WTC11 (cell line): ENCODE measurements at regions not wholly inside any gene's neighbourhood (a gene's known extent, or its start where the extent isn't known, plus 50 kb on each side); places are given as distances from the start of the nearest gene placed in this dataset.
A peak's percentile ranks its signal among the peaks of the same experiment; 100 is the strongest.

Source experiments
- ATAC-seq: fragments of 200-7000 bp; cut with Tn5 transposase; 2 replicates; pipeline ENCODE4 v1.10.0; 2021; ENCODE audit warnings: mild to moderate bottlenecking, moderate library complexity
- CTCF ChIA-PET: fragments of 300-600 bp; sonication (Branson Sonifier 250); formaldehyde crosslinking; loops from one replicate; lab custom pipeline; 2021; ENCODE audit warnings: antibody characterized with exemption; lab: Charles Lee
- POLR2A ChIA-PET: fragments of 350-600 bp; sonication (Branson Sonifier 250); formaldehyde crosslinking; loops from one replicate; lab custom pipeline; 2021; ENCODE audit warnings: antibody characterized with exemption; lab: Charles Lee
- DNase-seq: peaks from one replicate; pipeline ENCODE4 v3.0.0; 2021; ENCODE audit warnings: low spot score
- H3K27ac Mint-ChIP-seq: 2 replicates; pipeline ENCODE4 v1.8.0; 2021; ENCODE audit warnings: mixed read lengths
- H3K27me3 Mint-ChIP-seq: 2 replicates; pipeline ENCODE4 v1.8.0; 2021; ENCODE audit warnings: low read depth, mild to moderate bottlenecking, moderate library complexity, mixed read lengths
- H3K36me3 Mint-ChIP-seq: 2 replicates; pipeline ENCODE4 v1.8.0; 2021; ENCODE audit warnings: mixed read lengths
- H3K4me1 Mint-ChIP-seq: 2 replicates; pipeline ENCODE4 v1.8.0; 2022; ENCODE audit warnings: mixed read lengths
- H3K4me3 Mint-ChIP-seq: 2 replicates; pipeline ENCODE4 v1.8.0; 2021; ENCODE audit warnings: mild to moderate bottlenecking, moderate library complexity, mixed read lengths
- H3K9me3 Mint-ChIP-seq: 2 replicates; pipeline ENCODE4 v1.8.0; 2021; ENCODE audit warnings: mixed read lengths
- ELF4 ChIP-seq: sonication (generic); formaldehyde crosslinking; IDR thresholded peaks from 2 replicates; pipeline ENCODE4 v1.8.1; 2022; ENCODE audit warnings: low read depth, mild to moderate bottlenecking, moderate library complexity, missing genetic modification reagents
- FOXJ3 ChIP-seq: sonication (generic); formaldehyde crosslinking; IDR thresholded peaks from 2 replicates; pipeline ENCODE4 v1.9.0; 2021; ENCODE audit warnings: missing genetic modification reagents, mild to moderate bottlenecking, borderline replicate concordance
- KAT7 ChIP-seq: sonication (generic); formaldehyde crosslinking; IDR thresholded peaks from 2 replicates; pipeline ENCODE4 v1.8.1; 2023; ENCODE audit warnings: missing genetic modification reagents, mild to moderate bottlenecking, borderline replicate concordance
- NFYB ChIP-seq: sonication (generic); formaldehyde crosslinking; conservative IDR thresholded peaks from 2 replicates; pipeline ENCODE4 v1.8.0; 2022; ENCODE audit warnings: low read depth, missing genetic modification reagents
- OVOL2 ChIP-seq: fragments of 250-450 bp; sonication (Bioruptor Pico); IDR thresholded peaks from 2 replicates; pipeline ENCODE4 v1.9.0; 2021; ENCODE audit warnings: mild to moderate bottlenecking, borderline replicate concordance
- ZBTB21 ChIP-seq: sonication (generic); formaldehyde crosslinking; IDR thresholded peaks from 2 replicates; pipeline ENCODE4 v1.8.1; 2023; ENCODE audit warnings: mild to moderate bottlenecking, missing genetic modification reagents, borderline replicate concordance
- ZNF396 ChIP-seq: fragments of 250-450 bp; sonication (Bioruptor Pico); IDR thresholded peaks from 2 replicates; pipeline ENCODE4 v1.8.0; 2021; ENCODE audit warnings: mild to moderate bottlenecking, moderate library complexity, borderline replicate concordance
- ZNF416 ChIP-seq: fragments of 250-450 bp; sonication (Bioruptor Pico); IDR thresholded peaks from 2 replicates; pipeline ENCODE4 v1.9.0; 2021; ENCODE audit warnings: mild to moderate bottlenecking, inconsistent platforms
- ZNF671 ChIP-seq: fragments of 250-450 bp; sonication (Bioruptor Pico); IDR thresholded peaks from 2 replicates; pipeline ENCODE4 v1.8.0; 2021; ENCODE audit warnings: mild to moderate bottlenecking
- TF ChIP-seq, protein P1 (sequence below): sonication (generic); formaldehyde crosslinking; IDR thresholded peaks from 2 replicates; pipeline ENCODE4 v1.8.1; 2022; ENCODE audit warnings: mild to moderate bottlenecking, missing genetic modification reagents, moderate library complexity, borderline replicate concordance
- TF ChIP-seq, protein P2 (sequence below): fragments of 250-450 bp; sonication (Bioruptor Pico); IDR thresholded peaks from 2 replicates; pipeline ENCODE4 v1.9.0; 2021; ENCODE audit warnings: mild to moderate bottlenecking
- TF ChIP-seq, protein P3 (sequence below): fragments of 250-450 bp; sonication (Bioruptor Pico); conservative IDR thresholded peaks from 2 replicates; pipeline ENCODE4 v1.9.0; 2021; ENCODE audit warnings: mild to moderate bottlenecking
- TF ChIP-seq, protein P4 (sequence below): sonication (generic); formaldehyde crosslinking; IDR thresholded peaks from 2 replicates; pipeline ENCODE4 v1.8.1; 2022; ENCODE audit warnings: low read depth, missing genetic modification reagents, borderline replicate concordance
- TF ChIP-seq, protein P5 (sequence below): sonication (generic); formaldehyde crosslinking; IDR thresholded peaks from 2 replicates; pipeline ENCODE4 v1.8.1; 2022; ENCODE audit warnings: low read depth, mild to moderate bottlenecking, moderate library complexity, missing genetic modification reagents, borderline replicate concordance
- TF ChIP-seq, protein P6 (sequence below): sonication (generic); formaldehyde crosslinking; IDR thresholded peaks from 2 replicates; pipeline ENCODE4 v1.8.1; 2023; ENCODE audit warnings: mild to moderate bottlenecking, moderate library complexity, missing genetic modification reagents
- TF ChIP-seq, protein P7 (sequence below): fragments of 200-600 bp; IDR thresholded peaks from 2 replicates; pipeline ENCODE4 v1.8.0; 2022; ENCODE audit warnings: antibody characterized with exemption

DNA sequence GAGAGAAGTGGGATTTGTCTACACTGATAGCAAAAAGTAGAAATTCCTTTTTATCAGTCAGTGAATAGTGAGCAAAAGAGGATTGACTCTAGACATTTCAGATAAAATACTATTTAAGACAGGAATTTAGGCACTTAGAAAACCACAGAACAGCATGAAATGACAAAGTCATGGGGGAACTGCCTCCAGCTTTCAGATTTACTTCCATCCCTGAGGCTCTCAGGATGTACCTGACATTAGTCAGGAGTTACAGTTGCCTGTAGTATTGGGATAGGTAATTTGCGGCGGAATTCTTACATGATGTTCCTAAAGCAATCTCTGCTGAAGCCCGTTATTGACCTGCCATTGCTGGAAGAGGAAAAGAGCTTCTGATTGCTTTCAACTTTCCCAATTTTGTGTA lies 337.1 kb upstream of the MAP2 start:
- Mint-ChIP-seq H3K36me3 (no peaks in the 10 kb centered on the region), H3K9me3 (no peaks in the 10 kb centered on the region), H3K27me3 (no peaks in the 10 kb centered on the region), H3K27ac (0 out of 2 replicates have a peak overlapping the region, but pooled peaks have one; percentile 23), H3K4me1 (peaks cover 32% of the 10 kb centered on the region), H3K4me3 (no peak overlapping the region)
- DNase-seq (no peak), ATAC-seq (no peak)
- ChIA-PET CTCF (no interaction called here), POLR2A (no interaction called here)
- TF ChIP-seq KAT7 (CRISPR knock-in tag) (no peak), ZBTB21 (CRISPR knock-in tag) (no peak), FOXJ3 (CRISPR knock-in tag) (no peak), OVOL2 (CRISPR knock-in tag) (no peak), ZNF416 (CRISPR knock-in tag) (no peak), ZNF396 (CRISPR knock-in tag) (no peak), ELF4 (CRISPR knock-in tag) (no peak), NFYB (CRISPR knock-in tag) (no peak), ZNF671 (no peak)
- TF ChIP-seq, protein P1, sequence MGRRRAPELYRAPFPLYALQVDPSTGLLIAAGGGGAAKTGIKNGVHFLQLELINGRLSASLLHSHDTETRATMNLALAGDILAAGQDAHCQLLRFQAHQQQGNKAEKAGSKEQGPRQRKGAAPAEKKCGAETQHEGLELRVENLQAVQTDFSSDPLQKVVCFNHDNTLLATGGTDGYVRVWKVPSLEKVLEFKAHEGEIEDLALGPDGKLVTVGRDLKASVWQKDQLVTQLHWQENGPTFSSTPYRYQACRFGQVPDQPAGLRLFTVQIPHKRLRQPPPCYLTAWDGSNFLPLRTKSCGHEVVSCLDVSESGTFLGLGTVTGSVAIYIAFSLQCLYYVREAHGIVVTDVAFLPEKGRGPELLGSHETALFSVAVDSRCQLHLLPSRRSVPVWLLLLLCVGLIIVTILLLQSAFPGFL = no peak
- TF ChIP-seq, protein P2, sequence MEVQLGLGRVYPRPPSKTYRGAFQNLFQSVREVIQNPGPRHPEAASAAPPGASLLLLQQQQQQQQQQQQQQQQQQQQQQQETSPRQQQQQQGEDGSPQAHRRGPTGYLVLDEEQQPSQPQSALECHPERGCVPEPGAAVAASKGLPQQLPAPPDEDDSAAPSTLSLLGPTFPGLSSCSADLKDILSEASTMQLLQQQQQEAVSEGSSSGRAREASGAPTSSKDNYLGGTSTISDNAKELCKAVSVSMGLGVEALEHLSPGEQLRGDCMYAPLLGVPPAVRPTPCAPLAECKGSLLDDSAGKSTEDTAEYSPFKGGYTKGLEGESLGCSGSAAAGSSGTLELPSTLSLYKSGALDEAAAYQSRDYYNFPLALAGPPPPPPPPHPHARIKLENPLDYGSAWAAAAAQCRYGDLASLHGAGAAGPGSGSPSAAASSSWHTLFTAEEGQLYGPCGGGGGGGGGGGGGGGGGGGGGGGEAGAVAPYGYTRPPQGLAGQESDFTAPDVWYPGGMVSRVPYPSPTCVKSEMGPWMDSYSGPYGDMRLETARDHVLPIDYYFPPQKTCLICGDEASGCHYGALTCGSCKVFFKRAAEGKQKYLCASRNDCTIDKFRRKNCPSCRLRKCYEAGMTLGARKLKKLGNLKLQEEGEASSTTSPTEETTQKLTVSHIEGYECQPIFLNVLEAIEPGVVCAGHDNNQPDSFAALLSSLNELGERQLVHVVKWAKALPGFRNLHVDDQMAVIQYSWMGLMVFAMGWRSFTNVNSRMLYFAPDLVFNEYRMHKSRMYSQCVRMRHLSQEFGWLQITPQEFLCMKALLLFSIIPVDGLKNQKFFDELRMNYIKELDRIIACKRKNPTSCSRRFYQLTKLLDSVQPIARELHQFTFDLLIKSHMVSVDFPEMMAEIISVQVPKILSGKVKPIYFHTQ (CRISPR knock-in tag) = no peak
- TF ChIP-seq, protein P3, sequence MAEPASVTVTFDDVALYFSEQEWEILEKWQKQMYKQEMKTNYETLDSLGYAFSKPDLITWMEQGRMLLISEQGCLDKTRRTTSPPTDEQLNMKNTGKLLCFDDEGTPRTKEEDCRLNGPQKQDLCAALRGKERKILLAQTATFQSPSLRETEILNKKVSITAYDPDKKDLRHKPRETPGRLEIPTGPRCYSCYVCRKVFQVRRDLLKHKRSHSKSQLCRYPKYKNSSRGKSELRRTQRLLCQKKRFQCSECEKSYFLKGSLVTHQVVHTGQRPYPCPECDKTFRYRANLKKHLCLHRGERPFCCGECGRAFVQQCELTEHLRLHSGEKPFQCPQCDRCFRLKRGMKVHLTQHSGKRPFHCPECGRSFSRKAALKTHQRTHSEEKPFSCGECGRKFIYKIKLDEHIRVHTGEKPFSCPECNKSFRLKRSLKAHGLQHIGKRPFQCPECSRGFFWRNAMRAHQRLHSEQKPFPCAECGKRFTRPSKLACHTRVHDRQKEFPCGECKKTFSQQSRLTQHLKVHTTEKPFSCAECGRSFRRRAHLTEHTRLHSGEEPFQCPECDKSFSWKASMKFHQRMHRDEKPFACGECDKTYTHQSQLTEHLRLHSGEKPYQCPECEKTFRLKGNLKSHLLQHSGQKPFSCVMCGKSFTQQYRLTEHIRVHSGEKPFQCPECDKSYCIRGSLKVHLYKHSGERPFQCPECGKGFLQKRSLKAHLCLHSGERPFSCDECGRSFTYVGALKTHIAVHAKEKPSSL = no peak
- TF ChIP-seq, protein P4, sequence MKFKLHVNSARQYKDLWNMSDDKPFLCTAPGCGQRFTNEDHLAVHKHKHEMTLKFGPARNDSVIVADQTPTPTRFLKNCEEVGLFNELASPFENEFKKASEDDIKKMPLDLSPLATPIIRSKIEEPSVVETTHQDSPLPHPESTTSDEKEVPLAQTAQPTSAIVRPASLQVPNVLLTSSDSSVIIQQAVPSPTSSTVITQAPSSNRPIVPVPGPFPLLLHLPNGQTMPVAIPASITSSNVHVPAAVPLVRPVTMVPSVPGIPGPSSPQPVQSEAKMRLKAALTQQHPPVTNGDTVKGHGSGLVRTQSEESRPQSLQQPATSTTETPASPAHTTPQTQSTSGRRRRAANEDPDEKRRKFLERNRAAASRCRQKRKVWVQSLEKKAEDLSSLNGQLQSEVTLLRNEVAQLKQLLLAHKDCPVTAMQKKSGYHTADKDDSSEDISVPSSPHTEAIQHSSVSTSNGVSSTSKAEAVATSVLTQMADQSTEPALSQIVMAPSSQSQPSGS (CRISPR knock-in tag) = no peak
- TF ChIP-seq, protein P5, sequence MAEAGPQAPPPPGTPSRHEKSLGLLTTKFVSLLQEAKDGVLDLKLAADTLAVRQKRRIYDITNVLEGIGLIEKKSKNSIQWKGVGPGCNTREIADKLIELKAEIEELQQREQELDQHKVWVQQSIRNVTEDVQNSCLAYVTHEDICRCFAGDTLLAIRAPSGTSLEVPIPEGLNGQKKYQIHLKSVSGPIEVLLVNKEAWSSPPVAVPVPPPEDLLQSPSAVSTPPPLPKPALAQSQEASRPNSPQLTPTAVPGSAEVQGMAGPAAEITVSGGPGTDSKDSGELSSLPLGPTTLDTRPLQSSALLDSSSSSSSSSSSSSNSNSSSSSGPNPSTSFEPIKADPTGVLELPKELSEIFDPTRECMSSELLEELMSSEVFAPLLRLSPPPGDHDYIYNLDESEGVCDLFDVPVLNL (CRISPR knock-in tag) = no peak
- TF ChIP-seq, protein P6, sequence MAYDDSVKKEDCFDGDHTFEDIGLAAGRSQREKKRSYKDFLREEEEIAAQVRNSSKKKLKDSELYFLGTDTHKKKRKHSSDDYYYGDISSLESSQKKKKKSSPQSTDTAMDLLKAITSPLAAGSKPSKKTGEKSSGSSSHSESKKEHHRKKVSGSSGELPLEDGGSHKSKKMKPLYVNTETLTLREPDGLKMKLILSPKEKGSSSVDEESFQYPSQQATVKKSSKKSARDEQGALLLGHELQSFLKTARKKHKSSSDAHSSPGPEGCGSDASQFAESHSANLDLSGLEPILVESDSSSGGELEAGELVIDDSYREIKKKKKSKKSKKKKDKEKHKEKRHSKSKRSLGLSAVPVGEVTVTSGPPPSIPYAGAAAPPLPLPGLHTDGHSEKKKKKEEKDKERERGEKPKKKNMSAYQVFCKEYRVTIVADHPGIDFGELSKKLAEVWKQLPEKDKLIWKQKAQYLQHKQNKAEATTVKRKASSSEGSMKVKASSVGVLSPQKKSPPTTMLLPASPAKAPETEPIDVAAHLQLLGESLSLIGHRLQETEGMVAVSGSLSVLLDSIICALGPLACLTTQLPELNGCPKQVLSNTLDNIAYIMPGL = no peak
- TF ChIP-seq, protein P7, sequence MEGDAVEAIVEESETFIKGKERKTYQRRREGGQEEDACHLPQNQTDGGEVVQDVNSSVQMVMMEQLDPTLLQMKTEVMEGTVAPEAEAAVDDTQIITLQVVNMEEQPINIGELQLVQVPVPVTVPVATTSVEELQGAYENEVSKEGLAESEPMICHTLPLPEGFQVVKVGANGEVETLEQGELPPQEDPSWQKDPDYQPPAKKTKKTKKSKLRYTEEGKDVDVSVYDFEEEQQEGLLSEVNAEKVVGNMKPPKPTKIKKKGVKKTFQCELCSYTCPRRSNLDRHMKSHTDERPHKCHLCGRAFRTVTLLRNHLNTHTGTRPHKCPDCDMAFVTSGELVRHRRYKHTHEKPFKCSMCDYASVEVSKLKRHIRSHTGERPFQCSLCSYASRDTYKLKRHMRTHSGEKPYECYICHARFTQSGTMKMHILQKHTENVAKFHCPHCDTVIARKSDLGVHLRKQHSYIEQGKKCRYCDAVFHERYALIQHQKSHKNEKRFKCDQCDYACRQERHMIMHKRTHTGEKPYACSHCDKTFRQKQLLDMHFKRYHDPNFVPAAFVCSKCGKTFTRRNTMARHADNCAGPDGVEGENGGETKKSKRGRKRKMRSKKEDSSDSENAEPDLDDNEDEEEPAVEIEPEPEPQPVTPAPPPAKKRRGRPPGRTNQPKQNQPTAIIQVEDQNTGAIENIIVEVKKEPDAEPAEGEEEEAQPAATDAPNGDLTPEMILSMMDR = no peak
